Heart left ventricle (tissue), 16 donors: ENCODE measurements at regions not wholly inside any gene's neighbourhood (a gene's known extent, or its start where the extent isn't known, plus 50 kb on each side); places are given as distances from the start of the nearest gene placed in this dataset.
A peak's percentile ranks its signal among the peaks of the same experiment; 100 is the strongest.
"Not testable (repeated sequence)": the region's sequence is repeated elsewhere in the genome, so short reads cannot be mapped to it uniquely, and the experiment has no call there.

Source experiments
- ATAC-seq, 4 donors: fragments of 200-7000 bp; cut with Tn5 transposase; one replicate each; pipeline ENCODE4 v1.9.1; 2020 to 2022; ENCODE audit warnings: moderate library complexity in 4 of 4, mild to moderate bottlenecking in 3 of 4, moderate number of reproducible peaks in 1 of 4
- DNase-seq, 5 donors: peaks; one replicate each; pipeline ENCODE4 v3.0.0-alpha.2; 2020
- H3K27ac ChIP-seq, 12 donors: fragments of 200-600 bp; sonication (generic) in 4 of 12; one replicate each; pipeline versions ENCODE4 v1.5.0 to v1.8.0; 2016 to 2022; ENCODE audit warnings: mild to moderate bottlenecking in 2 of 12
- H3K27me3 ChIP-seq, 9 donors: fragments of 200-600 bp; sonication (generic) in 2 of 9; one replicate each; pipeline versions ENCODE4 v1.5.1 to v1.8.0; 2016 to 2022; ENCODE audit warnings: mild to moderate bottlenecking in 3 of 9
- H3K36me3 ChIP-seq, 9 donors: fragments of 200-600 bp; sonication (generic) in 2 of 9; one replicate each; pipeline versions ENCODE4 v1.5.0 to v1.8.0; 2018 to 2022; ENCODE audit warnings: mild to moderate bottlenecking in 2 of 9
- H3K4me1 ChIP-seq, 12 donors: fragments of 200-600 bp; sonication (generic) in 4 of 12; one replicate each; pipeline versions ENCODE4 v1.5.0 to v1.8.0; 2016 to 2022; ENCODE audit warnings: mild to moderate bottlenecking in 3 of 12
- H3K4me3 ChIP-seq, 12 donors: fragments of 200-600 bp; sonication (generic) in 4 of 12; one replicate each; pipeline versions ENCODE4 v1.5.0 to v1.8.0; 2017 to 2022; ENCODE audit warnings: mild to moderate bottlenecking in 9 of 12, moderate library complexity in 4 of 12
- H3K9me3 ChIP-seq, 12 donors: fragments of 200-600 bp; sonication (generic) in 4 of 12; one replicate each; pipeline versions ENCODE4 v1.5.0 to v1.8.0; 2016 to 2022; ENCODE audit warnings: mild to moderate bottlenecking in 1 of 12
- CTCF ChIP-seq, 12 donors: fragments of 200-600 bp; sonication (generic) in 4 of 12; IDR thresholded peaks; one replicate each; pipeline versions ENCODE4 v1.5.0 to v1.8.0; 2018 to 2022; ENCODE audit warnings: antibody characterized with exemption in 12 of 12, mild to moderate bottlenecking in 5 of 12
- POLR2A ChIP-seq, 2 donors: fragments of 450-650 bp; IDR thresholded peaks; one replicate each; pipeline ENCODE4 v1.6.1; 2017; ENCODE audit warnings: antibody characterized with exemption in 2 of 2, mild to moderate bottlenecking in 2 of 2, moderate library complexity in 2 of 2
- WGBS, 4 donors: extraction: QIAGEN DNeasy Blood & Tissue Kit in 2 of 4; methylation state at CpG; one replicate each; pipeline versions ENCODE4 v1.1.5 to v1.1.7; 2013 to 2018; 5-methylcytosine and 5-hydroxymethylcytosine counted together
- intact Hi-C, 10 donors: fragments of 100-400 bp; cut with DNase I; formaldehyde crosslinking; loops; one replicate each; pipeline versions ENCODE4 v1.11.1 to v1.14.2; 2022
- donor health status: ischemic (EF 13 %, LVEDD 7.1; RV severe dilation, severe dysfunction).
- donor health status: healthy with polysubstance abuse.
- donor health status: DM: no; HTN: yes; CAD: no.
- donor health status: DM: no; HTN: no; CAD: no.
- donor health status: ischemic (EF 25% LVEDD 6.9; RV normal size, moderate dysfunction).
- donor health status: ischemic (EF 25% LVEDD 5.7; RV mildly dilated, moderate dysfunction).
- donor health status: healthy.
- donor health status: DM: yes; HTN: yes; CAD: no.
- donor health status: ischemic (EF 35%, LVEDD 5.7; RV mildly dilated, moderate dysfunction).
- donor health status: nonischemic (EF 11% LVEDD 7.7; RV severe dilation, severe dysfunction).
- donor health status: DM: yes; HTN: yes; CAD: no.
- donor health status: PGD.
- donor health status: ischemic (EF 29% LVEDD 5.4; RV normal size, mild dysfunction).
- donor health status: nonischemic (EF 23%, LVEDD 6.1; RV moderate dilation, normal function).

- WGBS, 4 donors = 41 to 47% (median 45%) methylated on average over 1 of the region's 1 CpG
- no peak for ATAC-seq
- peaks cover 0 to 3% (median 0%) of the 10 kb centered on the region in 12 donors for H3K9me3 ChIP-seq
- no peaks in the 10 kb centered on the region for H3K4me1 ChIP-seq
- no peak overlapping the region for H3K27ac ChIP-seq
- H3K27me3 ChIP-seq = no peaks in the 10 kb centered on the region
- no peak overlapping the region for H3K4me3 ChIP-seq
- TF ChIP-seq CTCF (IDR thresholded peaks at IDR 0.05) (no peak), POLR2A (IDR thresholded peaks at IDR 0.05) (no peak)
- H3K36me3 ChIP-seq = no peaks in the 10 kb centered on the region
- no peak for DNase-seq
- intact Hi-C loops = no loop called here
Observed at GRCh38 chr1:189220750-189221149, 1256.9 kb downstream of the BRINP3 start.

- intact Hi-C loops, H3K9me3 ChIP-seq, H3K27ac ChIP-seq, H3K27me3 ChIP-seq, ATAC-seq, H3K4me3 ChIP-seq, H3K4me1 ChIP-seq, H3K36me3 ChIP-seq: not testable (repeated sequence)
- 91 to 100% (median 94%) methylated on average over 3 to 28 of the region's 28 CpGs; no CpG with 5 or more reads in 1 of the 4 donors for WGBS, 4 donors
- peak in 1 of 5 donors; percentile 27 for DNase-seq
Observed at GRCh38 chr1:189225794-189226145, 1251.9 kb downstream of the BRINP3 start.

- H3K4me1 ChIP-seq = no peaks in the 10 kb centered on the region
- DNase-seq = no peak
- no peak overlapping the region for H3K4me3 ChIP-seq
- no peak for ATAC-seq
- 83 to 91% (median 89%) methylated on average over 1 of the region's 1 CpG for WGBS, 4 donors
- no peak overlapping the region for H3K27ac ChIP-seq
- no peaks in the 10 kb centered on the region for H3K36me3 ChIP-seq
- H3K27me3 ChIP-seq = no peaks in the 10 kb centered on the region
- no peak for TF ChIP-seq POLR2A (IDR thresholded peaks at IDR 0.05)
- TF ChIP-seq CTCF (IDR thresholded peaks at IDR 0.05) = no peak
- H3K9me3 ChIP-seq = peaks cover 0 to 5% (median 0%) of the 10 kb centered on the region in 12 donors
- intact Hi-C loops = no loop called here
Observed at GRCh38 chr1:189226779-189227178, 1250.9 kb downstream of the BRINP3 start.

GRCh38 chr1:189237008-189237407 lies 1240.7 kb downstream of the BRINP3 start:
- Histone ChIP-seq H3K4me3 (no peak overlapping the region), H3K36me3 (no peaks in the 10 kb centered on the region), H3K27ac (no peak overlapping the region), H3K27me3 (no peaks in the 10 kb centered on the region), H3K9me3 (peaks cover 0 to 8% (median 0%) of the 10 kb centered on the region in 12 donors), H3K4me1 (no peaks in the 10 kb centered on the region)
- ATAC-seq = no peak
- TF ChIP-seq POLR2A (IDR thresholded peaks at IDR 0.05) (no peak), CTCF (IDR thresholded peaks at IDR 0.05) (no peak)
- WGBS, 4 donors = 59 to 75% (median 72%) methylated on average over 3 of the region's 3 CpGs
- DNase-seq = no peak
- intact Hi-C loops = no loop called here

- H3K4me3 ChIP-seq = no peak overlapping the region
- ATAC-seq (no peak), DNase-seq (no peak)
- no peaks in the 10 kb centered on the region for H3K4me1 ChIP-seq
- no peaks in the 10 kb centered on the region for H3K9me3 ChIP-seq
- no peaks in the 10 kb centered on the region for H3K27me3 ChIP-seq
- H3K27ac ChIP-seq = no peak overlapping the region
- TF ChIP-seq POLR2A (IDR thresholded peaks at IDR 0.05) (no peak), CTCF (IDR thresholded peaks at IDR 0.05) (no peak)
- WGBS, 4 donors = 78 to 82% (median 81%) methylated on average over 18 of the region's 18 CpGs
- intact Hi-C loops = no loop called here
- H3K36me3 ChIP-seq = no peaks in the 10 kb centered on the region
Observed at GRCh38 chr1:189253601-189254350, 1223.9 kb downstream of the BRINP3 start.

GRCh38 chr1:189261128-189261527 lies 1216.5 kb downstream of the BRINP3 start:
- WGBS, 4 donors = 90 to 92% (median 91%) methylated on average over 1 of the region's 1 CpG
- H3K9me3 ChIP-seq = peaks cover 0 to 47% (median 9%) of the 10 kb centered on the region in 12 donors

More at GRCh38 chr1:189261128-189261527, 1216.5 kb downstream of the BRINP3 start:
- ATAC-seq, H3K36me3 ChIP-seq, DNase-seq, H3K4me1 ChIP-seq, H3K27ac ChIP-seq, H3K4me3 ChIP-seq, intact Hi-C loops, H3K27me3 ChIP-seq: not testable (repeated sequence)
